Neural cell (in vitro differentiated cells): ENCODE measurements at regions not wholly inside any gene's neighbourhood (a gene's known extent, or its start where the extent isn't known, plus 50 kb on each side); places are given as distances from the start of the nearest gene placed in this dataset.

ENCODE experiments used
- H2AFZ ChIP-seq: fragments of 200-600, 300-800 bp; sonication (generic), shearing (Covaris generic); 2 replicates; pipeline ENCODE4 v1.6.0; 2014; ENCODE audit warnings: low read depth, mild to moderate bottlenecking, antibody characterized with exemption, low read length, moderate library complexity
- H3F3A ChIP-seq: fragments of 200-600 bp; shearing (Covaris generic); 2 replicates; pipeline ENCODE4 v1.6.1; 2016; ENCODE audit warnings: mild to moderate bottlenecking, moderate library complexity, mixed read lengths, antibody characterized with exemption, low read length; ENCODE audit not compliant: insufficient read depth, poor library complexity, severe bottlenecking
- H3K27ac ChIP-seq: fragments of 200-600, 300-800 bp; sonication (generic), shearing (Covaris generic); 2 replicates; pipeline ENCODE4 v1.5.1; 2014; ENCODE audit warnings: mild to moderate bottlenecking, low read length, moderate library complexity
- H3K27me3 ChIP-seq: fragments of 300-800, 200-600 bp; sonication (generic), shearing (Covaris generic); 2 replicates; pipeline ENCODE4 v1.6.0; 2014; ENCODE audit warnings: mild to moderate bottlenecking, low read depth, low read length, moderate library complexity; ENCODE audit not compliant: insufficient read depth
- H3K36me3 ChIP-seq: fragments of 300-800, 200-600 bp; sonication (generic), shearing (Covaris generic); 2 replicates; pipeline ENCODE4 v1.5.1; 2014; ENCODE audit warnings: mild to moderate bottlenecking, antibody characterized with exemption, low read length, moderate library complexity; ENCODE audit not compliant: insufficient read depth
- H3K4me2 ChIP-seq: fragments of 300-800, 200-600 bp; sonication (generic), shearing (Covaris generic); 2 replicates; pipeline ENCODE4 v1.6.0; 2014; ENCODE audit warnings: mild to moderate bottlenecking, low read length
- H3K4me3 ChIP-seq: fragments of 300-800, 200-600 bp; sonication (generic), shearing (Covaris generic); 2 replicates; pipeline ENCODE4 v1.5.1; 2014; ENCODE audit warnings: mild to moderate bottlenecking, low read length, moderate library complexity
- H3K79me2 ChIP-seq: fragments of 200-600 bp; shearing (Covaris generic); replicated peaks from 2 replicates; pipeline ENCODE4 v1.6.0; 2014; ENCODE audit warnings: mild to moderate bottlenecking, low read length, moderate library complexity; ENCODE audit not compliant: insufficient read depth
- H3K9ac ChIP-seq: fragments of 300-800, 200-600 bp; sonication (generic), shearing (Covaris generic); 2 replicates; pipeline ENCODE4 v1.6.1; 2016; ENCODE audit warnings: mild to moderate bottlenecking, low read length, mixed read lengths
- H3K9me2 ChIP-seq: fragments of 200-600 bp; shearing (Covaris generic); 2 replicates; pipeline ENCODE4 v1.6.1; 2016; ENCODE audit warnings: mild to moderate bottlenecking, low read length, mixed read lengths; ENCODE audit not compliant: insufficient read depth
- H3K9me3 ChIP-seq: fragments of 200-600, 300-800 bp; sonication (generic), shearing (Covaris generic); 2 replicates; pipeline ENCODE4 v1.6.1; 2016; ENCODE audit warnings: mild to moderate bottlenecking, mixed run types, low read length, moderate library complexity, mixed read lengths
- H4K20me1 ChIP-seq: fragments of 200-600 bp; shearing (Covaris generic); 2 replicates; pipeline ENCODE4 v1.6.1; 2016; ENCODE audit warnings: mild to moderate bottlenecking, mixed run types; ENCODE audit not compliant: insufficient read depth
- EP300 ChIP-seq: fragments of 450-650 bp; conservative IDR thresholded peaks from 2 replicates; pipeline ENCODE4 v1.6.1; 2014; ENCODE audit warnings: antibody characterized with exemption, mild to moderate bottlenecking, moderate library complexity; ENCODE audit not compliant: poor library complexity, severe bottlenecking
- EZH2 ChIP-seq: fragments of 200-600, 300-800 bp; shearing (Covaris generic), sonication (generic); IDR thresholded peaks from 2 replicates; pipeline ENCODE4 v1.6.1; 2014; ENCODE audit warnings: antibody characterized with exemption, low read length, borderline replicate concordance, mild to moderate bottlenecking; ENCODE audit not compliant: insufficient read depth, poor library complexity, severe bottlenecking
- MXI1 ChIP-seq: fragments of 450-650 bp; conservative IDR thresholded peaks from 2 replicates; pipeline ENCODE4 v1.6.1; 2014; ENCODE audit warnings: antibody characterized with exemption, mild to moderate bottlenecking; ENCODE audit not compliant: poor library complexity, severe bottlenecking
- POLR2AphosphoS5 ChIP-seq: IDR thresholded peaks from 2 replicates; pipeline ENCODE4 v1.6.1; 2012
- RAD21 ChIP-seq: fragments of 450-650 bp; conservative IDR thresholded peaks from 2 replicates; pipeline ENCODE4 v1.6.1; 2014; ENCODE audit warnings: antibody characterized with exemption, mild to moderate bottlenecking, moderate library complexity
- REST ChIP-seq: IDR thresholded peaks from 2 replicates; pipeline ENCODE4 v1.6.1; 2012; ENCODE audit warnings: borderline replicate concordance
- SMC3 ChIP-seq: fragments of 450-650 bp; conservative IDR thresholded peaks from 2 replicates; pipeline ENCODE4 v1.6.1; 2014; ENCODE audit warnings: antibody characterized with exemption, mild to moderate bottlenecking, moderate library complexity; ENCODE audit not compliant: poor library complexity
- TAF1 ChIP-seq: IDR thresholded peaks from 2 replicates; pipeline ENCODE4 v1.6.1; 2012; ENCODE audit warnings: low read depth
- TF ChIP-seq, protein P1 (sequence below): fragments of 450-650 bp; IDR thresholded peaks from 2 replicates; pipeline ENCODE4 v1.5.1; 2014; ENCODE audit warnings: antibody characterized with exemption, mild to moderate bottlenecking, moderate library complexity; ENCODE audit not compliant: poor library complexity, severe bottlenecking

DNA sequence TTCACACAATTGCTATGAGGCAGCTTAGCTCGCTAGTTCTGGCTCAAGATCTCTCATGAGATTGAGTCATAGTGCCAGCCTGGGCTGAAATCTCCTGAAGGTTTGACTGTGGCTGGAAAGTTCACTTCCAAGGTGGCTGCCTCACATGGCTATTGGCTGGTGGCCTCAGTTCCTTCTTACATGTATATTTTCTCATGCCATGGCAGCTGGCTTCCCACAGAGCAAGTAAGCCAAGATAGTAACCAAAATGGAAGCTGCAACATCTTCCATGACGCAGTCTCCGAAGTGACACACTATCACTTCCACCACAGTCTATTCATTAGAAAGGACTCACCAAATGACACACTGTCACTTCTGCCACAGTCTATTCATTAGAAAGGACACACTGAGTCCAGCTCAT lies 160.4 kb upstream of the PRDM1 start:
- no peak overlapping the region for H3K4me2 ChIP-seq
- H3K36me3 ChIP-seq = no peaks in the 10 kb centered on the region
- H3K9me3 ChIP-seq = no peaks in the 10 kb centered on the region
- no peaks in the 10 kb centered on the region for H3K27me3 ChIP-seq
- no peak overlapping the region for H2AFZ ChIP-seq
- no peak overlapping the region for H3K9ac ChIP-seq
- no peak for TF ChIP-seq SMC3
- TF ChIP-seq REST = no peak
- no peak for TF ChIP-seq RAD21
- no peak for TF ChIP-seq MXI1
- TF ChIP-seq, protein P1, sequence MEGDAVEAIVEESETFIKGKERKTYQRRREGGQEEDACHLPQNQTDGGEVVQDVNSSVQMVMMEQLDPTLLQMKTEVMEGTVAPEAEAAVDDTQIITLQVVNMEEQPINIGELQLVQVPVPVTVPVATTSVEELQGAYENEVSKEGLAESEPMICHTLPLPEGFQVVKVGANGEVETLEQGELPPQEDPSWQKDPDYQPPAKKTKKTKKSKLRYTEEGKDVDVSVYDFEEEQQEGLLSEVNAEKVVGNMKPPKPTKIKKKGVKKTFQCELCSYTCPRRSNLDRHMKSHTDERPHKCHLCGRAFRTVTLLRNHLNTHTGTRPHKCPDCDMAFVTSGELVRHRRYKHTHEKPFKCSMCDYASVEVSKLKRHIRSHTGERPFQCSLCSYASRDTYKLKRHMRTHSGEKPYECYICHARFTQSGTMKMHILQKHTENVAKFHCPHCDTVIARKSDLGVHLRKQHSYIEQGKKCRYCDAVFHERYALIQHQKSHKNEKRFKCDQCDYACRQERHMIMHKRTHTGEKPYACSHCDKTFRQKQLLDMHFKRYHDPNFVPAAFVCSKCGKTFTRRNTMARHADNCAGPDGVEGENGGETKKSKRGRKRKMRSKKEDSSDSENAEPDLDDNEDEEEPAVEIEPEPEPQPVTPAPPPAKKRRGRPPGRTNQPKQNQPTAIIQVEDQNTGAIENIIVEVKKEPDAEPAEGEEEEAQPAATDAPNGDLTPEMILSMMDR = no peak
- no peak for TF ChIP-seq TAF1
- TF ChIP-seq POLR2AphosphoS5 = no peak
- TF ChIP-seq EZH2 = no peak
- TF ChIP-seq EP300 = no peak
- no peaks in the 10 kb centered on the region for H3F3A ChIP-seq
- H4K20me1 ChIP-seq = no peaks in the 10 kb centered on the region
- no peaks in the 10 kb centered on the region for H3K9me2 ChIP-seq
- H3K79me2 ChIP-seq = no peaks in the 10 kb centered on the region
- no peak overlapping the region for H3K4me3 ChIP-seq
- no peak overlapping the region for H3K27ac ChIP-seq

GRCh38 chr6:105921781-105922180 lies 164.4 kb upstream of the PRDM1 start:
- H3K9me3 ChIP-seq = no peaks in the 10 kb centered on the region
- no peak overlapping the region for H3K4me3 ChIP-seq
- H3F3A ChIP-seq = no peaks in the 10 kb centered on the region
- no peak overlapping the region for H3K27ac ChIP-seq
- no peaks in the 10 kb centered on the region for H4K20me1 ChIP-seq
- H3K9ac ChIP-seq = no peak overlapping the region
- no peaks in the 10 kb centered on the region for H3K36me3 ChIP-seq
- no peak overlapping the region for H2AFZ ChIP-seq
- no peak overlapping the region for H3K4me2 ChIP-seq
- TF ChIP-seq TAF1 (no peak), RAD21 (no peak), REST (no peak), SMC3 (no peak), EP300 (no peak), EZH2 (no peak), POLR2AphosphoS5 (no peak), MXI1 (no peak)
- TF ChIP-seq, protein P1 = no peak
- no peaks in the 10 kb centered on the region for H3K9me2 ChIP-seq
- H3K79me2 ChIP-seq = no peaks in the 10 kb centered on the region
- H3K27me3 ChIP-seq = no peaks in the 10 kb centered on the region
